Transverse colon (tissue), 4 donors: ENCODE measurements at regions not wholly inside any gene's neighbourhood (a gene's known extent, or its start where the extent isn't known, plus 50 kb on each side); places are given as distances from the start of the nearest gene placed in this dataset.

Source experiments
- EP300 ChIP-seq: sonication (generic); formaldehyde crosslinking; IDR thresholded peaks from one replicate; pipeline ENCODE4 v1.6.1; 2017; ENCODE audit warnings: antibody characterized with exemption, low read depth
- POLR2A ChIP-seq: fragments of 450-650 bp; IDR thresholded peaks from one replicate; pipeline ENCODE4 v1.6.1; 2016; ENCODE audit warnings: antibody characterized with exemption, mild to moderate bottlenecking, moderate library complexity
- POLR2AphosphoS5 ChIP-seq, 3 donors: sonication (generic); formaldehyde crosslinking; IDR thresholded peaks; one replicate each; pipeline ENCODE4 v1.6.1; 2016; ENCODE audit warnings: antibody characterized with exemption in 3 of 3
- TF ChIP-seq, protein P1 (sequence below), 5 experiments: fragments of 200-600 bp in 3 of 5; fragments of 450-650 bp in 2 of 5; sonication (generic) in 3 of 5; IDR thresholded peaks; 1 replicate in 2 of 5; 2 replicates in 3 of 5; pipeline ENCODE4 v1.5.1; 2016 to 2017; ENCODE audit warnings: antibody characterized with exemption in 5 of 5, inconsistent platforms in 3 of 5, mild to moderate bottlenecking in 2 of 5, moderate library complexity in 1 of 5

DNA sequence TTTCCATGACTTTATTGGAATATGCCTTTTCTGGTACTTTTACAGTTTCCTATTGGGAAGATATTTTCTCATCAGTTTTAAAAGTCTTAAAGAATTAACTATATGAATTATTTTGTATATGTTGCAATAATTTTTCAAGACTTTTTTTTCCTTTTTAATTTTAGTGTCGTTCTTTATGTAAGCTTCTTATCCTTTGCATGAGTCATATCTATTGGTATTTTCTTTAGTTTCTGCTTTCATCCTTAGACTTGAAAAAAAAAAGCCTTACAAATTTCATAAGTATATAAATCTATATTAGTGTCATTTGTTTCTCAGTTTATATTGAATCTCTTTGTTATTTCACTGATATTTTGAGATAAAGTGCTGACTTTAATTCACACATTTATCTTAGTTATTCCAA is 94.9 kb downstream of the DSEL start:
- TF ChIP-seq, protein P1, sequence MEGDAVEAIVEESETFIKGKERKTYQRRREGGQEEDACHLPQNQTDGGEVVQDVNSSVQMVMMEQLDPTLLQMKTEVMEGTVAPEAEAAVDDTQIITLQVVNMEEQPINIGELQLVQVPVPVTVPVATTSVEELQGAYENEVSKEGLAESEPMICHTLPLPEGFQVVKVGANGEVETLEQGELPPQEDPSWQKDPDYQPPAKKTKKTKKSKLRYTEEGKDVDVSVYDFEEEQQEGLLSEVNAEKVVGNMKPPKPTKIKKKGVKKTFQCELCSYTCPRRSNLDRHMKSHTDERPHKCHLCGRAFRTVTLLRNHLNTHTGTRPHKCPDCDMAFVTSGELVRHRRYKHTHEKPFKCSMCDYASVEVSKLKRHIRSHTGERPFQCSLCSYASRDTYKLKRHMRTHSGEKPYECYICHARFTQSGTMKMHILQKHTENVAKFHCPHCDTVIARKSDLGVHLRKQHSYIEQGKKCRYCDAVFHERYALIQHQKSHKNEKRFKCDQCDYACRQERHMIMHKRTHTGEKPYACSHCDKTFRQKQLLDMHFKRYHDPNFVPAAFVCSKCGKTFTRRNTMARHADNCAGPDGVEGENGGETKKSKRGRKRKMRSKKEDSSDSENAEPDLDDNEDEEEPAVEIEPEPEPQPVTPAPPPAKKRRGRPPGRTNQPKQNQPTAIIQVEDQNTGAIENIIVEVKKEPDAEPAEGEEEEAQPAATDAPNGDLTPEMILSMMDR (IDR thresholded peaks at IDR 0.05), result no peak
- TF ChIP-seq POLR2AphosphoS5 (IDR thresholded peaks at IDR 0.05) (no peak), EP300 (no peak), POLR2A (no peak)
